OCI-LY7 (cell line): ENCODE measurements at regions not wholly inside any gene's neighbourhood (a gene's known extent, or its start where the extent isn't known, plus 50 kb on each side); places are given as distances from the start of the nearest gene placed in this dataset.
"Not testable (repeated sequence)": the region's sequence is repeated elsewhere in the genome, so short reads cannot be mapped to it uniquely, and the experiment has no call there.

Source experiments
- BruUV-seq: library from RNA; stranded (reverse); fragments of 400-500 nt; replicated peaks from 2 replicates; lab custom pipeline; 2021; lab: Mats Ljungman, UMichigan
- CTCF ChIA-PET: fragments of 300-600 bp; sonication (Branson Sonifier 250); formaldehyde crosslinking; loops from one replicate; lab custom pipeline; 2022; ENCODE audit warnings: antibody characterized with exemption; ENCODE audit not compliant: unreplicated experiment; lab: Charles Lee
- POLR2A ChIA-PET: fragments of 300-600 bp; sonication (Branson Sonifier 250); formaldehyde crosslinking; loops from one replicate; lab custom pipeline; 2022; ENCODE audit warnings: antibody characterized with exemption; lab: Charles Lee
- DNase-seq: peaks from one replicate; pipeline ENCODE4 v3.0.0-alpha.2; 2015; ENCODE audit warnings: low spot score
- H2AFZ ChIP-seq: fragments of 200-600 bp; sonication (generic), shearing (Covaris generic); 2 replicates; pipeline ENCODE4 v1.6.1; 2014; ENCODE audit warnings: mild to moderate bottlenecking, antibody characterized with exemption, low read length, moderate library complexity
- H3K27ac ChIP-seq: fragments of 200-600 bp; sonication (generic); 2 replicates; pipeline ENCODE4 v1.5.1; 2014; ENCODE audit warnings: mixed run types, low read depth, mild to moderate bottlenecking, moderate library complexity, low read length, inconsistent platforms; ENCODE audit not compliant: poor library complexity, severe bottlenecking
- H3K36me3 ChIP-seq: fragments of 200-600 bp; sonication (generic); 2 replicates; pipeline ENCODE4 v1.6.1; 2014; ENCODE audit warnings: mild to moderate bottlenecking, antibody characterized with exemption, low read length, moderate library complexity, mixed read lengths; ENCODE audit not compliant: insufficient read depth
- H3K4me1 ChIP-seq: fragments of 200-600 bp; sonication (generic); 2 replicates; pipeline ENCODE4 v1.5.1; 2014; ENCODE audit warnings: mild to moderate bottlenecking, low read length; ENCODE audit not compliant: insufficient read depth, poor library complexity, severe bottlenecking
- H3K4me2 ChIP-seq: fragments of 200-600 bp; sonication (generic); 2 replicates; pipeline ENCODE4 v1.6.1; 2014; ENCODE audit warnings: mild to moderate bottlenecking, low read length
- H3K4me3 ChIP-seq: fragments of 200-600 bp; sonication (generic); 2 replicates; pipeline ENCODE4 v1.5.1; 2014; ENCODE audit warnings: mild to moderate bottlenecking, low read depth, low read length; ENCODE audit not compliant: poor library complexity, severe bottlenecking
- H3K79me2 ChIP-seq: fragments of 200-600 bp; sonication (generic); 2 replicates; pipeline ENCODE4 v1.6.1; 2016; ENCODE audit warnings: low read depth, mild to moderate bottlenecking, low read length, moderate library complexity, mixed read lengths; ENCODE audit not compliant: insufficient read depth
- H3K9me2 ChIP-seq: fragments of 200-600 bp; sonication (generic); 2 replicates; pipeline ENCODE4 v1.6.1; 2016; ENCODE audit warnings: mild to moderate bottlenecking, low read length, mixed read lengths; ENCODE audit not compliant: insufficient read depth
- H3K9me3 ChIP-seq: fragments of 200-600 bp; sonication (generic); 2 replicates; pipeline ENCODE4 v1.6.1; 2014; ENCODE audit warnings: mild to moderate bottlenecking, mixed run types, low read length, mixed read lengths
- H4K20me1 ChIP-seq: fragments of 200-600 bp; sonication (generic); 2 replicates; pipeline ENCODE4 v1.6.1; 2014; ENCODE audit warnings: mild to moderate bottlenecking, antibody characterized with exemption, low read length, moderate library complexity, mixed read lengths; ENCODE audit not compliant: insufficient read depth
- CTCF ChIP-seq: fragments of 200-600 bp; sonication (generic); conservative IDR thresholded peaks from 2 replicates; pipeline ENCODE4 v1.5.1; 2014; ENCODE audit warnings: mild to moderate bottlenecking, antibody characterized with exemption, low read length, moderate library complexity, mixed read lengths
- EZH2phosphoT487 ChIP-seq: fragments of 200-600 bp; sonication (generic); IDR thresholded peaks from 2 replicates; pipeline ENCODE4 v1.6.1; 2018; ENCODE audit warnings: low read depth, borderline replicate concordance, mild to moderate bottlenecking, mixed run types, antibody characterized with exemption, low read length, moderate library complexity, mixed read lengths
- intact Hi-C: fragments of 100-400 bp; cut with micrococcal nuclease; formaldehyde crosslinking; loops from one replicate; pipeline ENCODE4 v1.10.0; 2022; ENCODE audit not compliant: unreplicated experiment

GRCh38 chr3:194036842-194037241, 99.1 kb upstream of the HES1 start:
- no peaks in the 10 kb centered on the region for H4K20me1 ChIP-seq
- intact Hi-C loops = no loop called here
- H3K79me2 ChIP-seq = no peaks in the 10 kb centered on the region
- TF ChIP-seq EZH2phosphoT487 (no peak), CTCF (no peak)
- H3K36me3 ChIP-seq = no peaks in the 10 kb centered on the region
- H2AFZ ChIP-seq = no peak overlapping the region
- DNase-seq = no peak
- H3K4me3 ChIP-seq = no peak overlapping the region
- POLR2A ChIA-PET = interaction anchor here (1.0 to 2.3 kb wide), 2 partner anchors 9 to 28 kb away, joined by 3 to 7 read pairs; no protein-coding TSS in a partner anchor
- no peak overlapping the region for H3K4me2 ChIP-seq
- H3K9me2 ChIP-seq = no peaks in the 10 kb centered on the region
- no TSS peak for BruUV-seq
- CTCF ChIA-PET = no interaction called here
- no peak overlapping the region for H3K27ac ChIP-seq
- H3K4me1 ChIP-seq = peaks cover 43% of the 10 kb centered on the region
- H3K9me3 ChIP-seq = no peaks in the 10 kb centered on the region

- H4K20me1 ChIP-seq, H3K4me3 ChIP-seq, BruUV-seq, H3K9me3 ChIP-seq, H3K79me2 ChIP-seq, H2AFZ ChIP-seq, intact Hi-C loops, CTCF ChIA-PET, H3K4me2 ChIP-seq, H3K9me2 ChIP-seq, H3K27ac ChIP-seq, DNase-seq, H3K36me3 ChIP-seq: not testable (repeated sequence)
- POLR2A ChIA-PET = interaction anchor here (0.7 to 1.4 kb wide), 4 partner anchors 8 to 1755 kb away, joined by 3 to 6 read pairs (median 3); no protein-coding TSS in a partner anchor
- peaks cover 28% of the 10 kb centered on the region for H3K4me1 ChIP-seq
Measured at GRCh38 chr3:194038346-194038745, 97.6 kb upstream of the HES1 start.

- H4K20me1 ChIP-seq = no peaks in the 10 kb centered on the region
- no peak overlapping the region for H3K4me2 ChIP-seq
- intact Hi-C loops = no loop called here
- DNase-seq = no peak
- no peak overlapping the region for H3K4me3 ChIP-seq
- H3K27ac ChIP-seq = no peak overlapping the region
- no peaks in the 10 kb centered on the region for H3K9me2 ChIP-seq
- BruUV-seq = no TSS peak
- H3K36me3 ChIP-seq = no peaks in the 10 kb centered on the region
- ChIA-PET POLR2A (interaction anchor here (1.4 kb wide), 1 partner anchor 10 kb away, joined by 6 read pairs; no protein-coding TSS in a partner anchor), CTCF (no interaction called here)
- H3K4me1 ChIP-seq = peaks cover 22% of the 10 kb centered on the region
- H3K9me3 ChIP-seq = no peaks in the 10 kb centered on the region
- H3K79me2 ChIP-seq = no peaks in the 10 kb centered on the region
- TF ChIP-seq CTCF = no peak
- TF ChIP-seq EZH2phosphoT487 = no peak
- H2AFZ ChIP-seq = no peak overlapping the region
Measured at GRCh38 chr3:194038960-194039359, 97.0 kb upstream of the HES1 start.
